Heart left ventricle (tissue), 13 donors: ENCODE measurements at regions not wholly inside any gene's neighbourhood (a gene's known extent, or its start where the extent isn't known, plus 50 kb on each side); places are given as distances from the start of the nearest gene placed in this dataset.

Experiments used
- CTCF ChIP-seq, 12 donors: fragments of 200-600 bp; sonication (generic) in 4 of 12; IDR thresholded peaks; one replicate each; pipeline versions ENCODE4 v1.5.0 to v1.8.0; 2018 to 2022; ENCODE audit warnings: antibody characterized with exemption in 12 of 12, mild to moderate bottlenecking in 5 of 12
- POLR2A ChIP-seq, 2 donors: fragments of 450-650 bp; IDR thresholded peaks; one replicate each; pipeline ENCODE4 v1.6.1; 2017; ENCODE audit warnings: antibody characterized with exemption in 2 of 2, mild to moderate bottlenecking in 2 of 2, moderate library complexity in 2 of 2
- donor health status: ischemic (EF 13 %, LVEDD 7.1; RV severe dilation, severe dysfunction).
- donor health status: DM: no; HTN: yes; CAD: no.
- donor health status: DM: no; HTN: no; CAD: no.
- donor health status: ischemic (EF 25% LVEDD 6.9; RV normal size, moderate dysfunction).
- donor health status: ischemic (EF 25% LVEDD 5.7; RV mildly dilated, moderate dysfunction).
- donor health status: ischemic (EF 35%, LVEDD 5.7; RV mildly dilated, moderate dysfunction).
- donor health status: nonischemic (EF 11% LVEDD 7.7; RV severe dilation, severe dysfunction).
- donor health status: DM: yes; HTN: yes; CAD: no.
- donor health status: PGD.
- donor health status: ischemic (EF 29% LVEDD 5.4; RV normal size, mild dysfunction).
- donor health status: nonischemic (EF 23%, LVEDD 6.1; RV moderate dilation, normal function).

GRCh38 chr15:39092761-39093160, 488.1 kb upstream of the THBS1 start:
- TF ChIP-seq CTCF (IDR thresholded peaks at IDR 0.05) (no peak), POLR2A (IDR thresholded peaks at IDR 0.05) (no peak)
